Stimulated activated CD8-positive, alpha-beta memory T cell treated with anti-CD3 and anti-CD28 coated beads, Interleukin-15, amount 100 ng/mL, for 4 hours (primary cell): ENCODE measurements at regions not wholly inside any gene's neighbourhood (a gene's known extent, or its start where the extent isn't known, plus 50 kb on each side); places are given as distances from the start of the nearest gene placed in this dataset.

Experiments
- DNase-seq, 2 donors: peaks; one replicate each; pipeline ENCODE4 v3.0.0-alpha.2; 2020; ENCODE audit warnings: low read depth in 2 of 2

- no peak for DNase-seq
Observed at GRCh38 chr2:2642906-2643890, 312.1 kb upstream of the MYT1L start.

- no peak for DNase-seq
Observed at GRCh38 chr2:2641541-2642410, 310.7 kb upstream of the MYT1L start.

GRCh38 chr2:2640818-2641217 is 309.7 kb upstream of the MYT1L start:
- DNase-seq, result no peak

GRCh38 chr2:2640371-2640770 is 309.3 kb upstream of the MYT1L start:
- DNase-seq, result no peak

- no peak for DNase-seq
Observed at GRCh38 chr2:2639251-2640139, 308.4 kb upstream of the MYT1L start.

- DNase-seq, result no peak
Observed at GRCh38 chr2:2638547-2639220, 307.6 kb upstream of the MYT1L start.

GRCh38 chr2:2636813-2637212 is 305.7 kb upstream of the MYT1L start:
- no peak for DNase-seq

GRCh38 chr2:2635025-2635528 is 304.0 kb upstream of the MYT1L start:
- no peak for DNase-seq

GRCh38 chr2:2633017-2633416 is 301.9 kb upstream of the MYT1L start:
- DNase-seq, result no peak

GRCh38 chr2:2623939-2624338 is 292.9 kb upstream of the MYT1L start:
- DNase-seq, result no peak

GRCh38 chr2:2621855-2622254 is 290.8 kb upstream of the MYT1L start:
- DNase-seq, result no peak

GRCh38 chr2:2620604-2621003 is 289.5 kb upstream of the MYT1L start:
- no peak for DNase-seq

GRCh38 chr2:2619995-2620394 is 288.9 kb upstream of the MYT1L start:
- no peak for DNase-seq

- DNase-seq, result no peak
Observed at GRCh38 chr2:2614452-2614851, 283.4 kb upstream of the MYT1L start.

GRCh38 chr2:2613279-2614199 is 282.5 kb upstream of the MYT1L start:
- peak; percentile 48 to 64 for DNase-seq

- DNase-seq, result no peak
Observed at GRCh38 chr2:2610751-2611150, 279.7 kb upstream of the MYT1L start.

GRCh38 chr2:2600366-2600765 is 269.3 kb upstream of the MYT1L start:
- DNase-seq, result no peak

- DNase-seq, result no peak
Observed at GRCh38 chr2:2599441-2599840, 268.4 kb upstream of the MYT1L start.

GRCh38 chr2:2597712-2598111 is 266.6 kb upstream of the MYT1L start:
- no peak for DNase-seq

- no peak for DNase-seq
Observed at GRCh38 chr2:2591542-2591940, 260.5 kb upstream of the MYT1L start.
